GM18858 (cell line): ENCODE measurements at regions not wholly inside any gene's neighbourhood (a gene's known extent, or its start where the extent isn't known, plus 50 kb on each side); places are given as distances from the start of the nearest gene placed in this dataset.
"Not testable (repeated sequence)": the region's sequence is repeated elsewhere in the genome, so short reads cannot be mapped to it uniquely, and the experiment has no call there.

Experiments used
- ATAC-seq: cut with Tn5 transposase; IDR thresholded peaks from one replicate; pipeline ENCODE4 v1.9.1; 2021; ENCODE audit not compliant: unreplicated experiment

DNA sequence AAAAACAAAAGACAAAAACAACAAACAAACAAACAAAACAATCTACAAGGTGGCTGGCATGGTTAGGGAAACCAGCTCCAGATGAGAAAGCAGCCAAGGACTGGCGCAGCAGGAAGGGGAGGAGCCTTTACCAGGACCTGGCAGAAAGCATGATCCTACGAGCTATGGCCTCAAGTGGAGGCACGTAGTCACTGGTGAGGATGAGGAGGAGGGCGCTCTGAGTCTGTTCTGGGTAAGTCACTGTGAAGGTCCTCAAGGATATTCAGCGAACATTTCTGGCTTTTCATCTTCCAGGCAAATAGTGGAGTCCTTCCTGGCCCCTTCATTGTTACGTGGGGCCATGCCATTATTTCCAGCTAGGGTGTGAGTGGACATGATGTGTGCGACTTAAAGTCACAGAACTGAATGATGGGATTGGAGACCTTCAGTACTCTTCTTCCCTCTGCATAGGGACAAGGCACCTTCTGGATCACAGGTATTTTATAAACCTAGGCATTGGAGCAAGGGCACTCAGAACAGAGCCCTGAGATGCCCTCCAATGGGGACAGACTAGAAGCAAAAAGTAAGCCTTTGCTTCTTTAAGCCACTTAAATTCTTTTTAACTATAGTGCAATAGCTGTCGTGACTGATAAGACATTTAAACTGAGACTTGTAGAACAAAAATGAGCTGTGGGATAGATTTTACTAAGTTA lies 771.3 kb downstream of the RAB28 start:
- ATAC-seq = no peak

DNA sequence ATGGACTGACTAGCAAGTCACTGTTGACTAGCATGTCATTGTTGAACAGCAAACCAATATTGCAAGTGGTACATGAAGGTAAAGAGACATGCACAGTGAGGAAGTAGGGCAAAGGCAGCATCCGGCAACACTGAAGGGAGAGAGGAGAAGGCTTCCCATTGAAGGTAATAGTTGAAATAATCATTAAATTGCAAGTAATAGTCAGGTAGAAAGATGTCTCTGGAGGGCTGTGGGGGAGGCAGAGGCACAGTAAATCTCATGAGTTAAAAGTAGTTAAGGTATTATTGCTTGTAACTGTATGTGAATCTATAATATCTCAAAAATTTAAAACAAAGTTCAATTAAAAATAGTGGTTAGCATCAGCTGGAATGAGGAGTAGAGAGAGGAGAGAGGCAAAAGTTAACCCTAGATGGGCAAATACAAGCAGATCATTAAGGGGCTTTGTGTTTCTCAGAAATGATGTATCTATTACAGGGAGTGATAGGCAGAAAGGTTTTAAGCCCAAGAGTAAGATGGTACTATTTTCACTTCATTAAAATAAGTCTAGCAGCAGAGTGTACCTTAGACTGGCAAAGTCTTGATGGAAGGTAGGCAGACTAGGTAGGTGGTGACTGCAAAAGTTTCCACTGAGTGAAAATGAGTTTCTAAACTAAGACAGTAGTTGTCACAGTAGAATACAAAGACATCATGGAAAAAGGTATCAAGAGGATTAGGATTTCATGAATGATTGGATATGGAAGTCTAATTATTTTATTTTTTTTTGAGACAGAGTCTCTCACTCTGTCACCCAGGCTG lies 776.6 kb downstream of the RAB28 start:
- ATAC-seq = no peak

DNA sequence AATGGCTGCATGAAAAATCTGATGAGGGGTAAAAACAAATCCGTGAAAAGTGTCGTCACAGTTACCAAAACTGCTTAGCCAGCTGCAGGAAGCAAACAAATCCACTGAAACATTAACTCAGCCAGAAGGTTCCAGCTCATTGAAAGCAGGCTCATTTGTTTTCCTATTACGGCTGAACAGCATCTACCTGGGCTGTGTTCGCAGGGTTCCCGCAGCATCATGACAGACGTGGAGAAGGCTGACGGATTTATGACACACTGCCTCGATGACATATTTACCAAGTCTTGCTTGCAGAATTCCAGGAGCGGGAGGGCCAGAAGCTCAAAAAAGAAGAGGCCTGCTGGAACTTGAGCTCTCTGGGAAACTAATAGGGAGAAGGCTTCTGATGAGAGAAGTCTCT lies 781.1 kb downstream of the RAB28 start:
- no peak for ATAC-seq

DNA sequence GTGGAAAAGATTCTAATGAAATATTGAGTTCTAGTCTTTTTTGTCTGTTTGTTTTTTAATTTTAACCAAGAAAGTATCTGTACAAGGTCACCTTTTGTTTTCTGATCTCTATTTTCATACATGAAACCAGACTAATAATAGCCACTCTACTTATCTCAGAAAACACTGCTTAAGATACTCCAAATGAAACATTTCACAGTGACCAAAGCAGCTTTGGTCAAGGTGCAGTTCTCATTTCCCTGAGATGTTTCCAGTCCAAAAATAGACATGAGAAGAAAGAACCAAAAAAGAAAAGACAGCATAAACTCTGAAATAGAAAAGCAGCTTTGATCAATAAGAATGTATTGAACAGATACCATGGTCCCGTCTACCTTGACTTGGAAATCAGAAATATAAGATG lies 782.8 kb downstream of the RAB28 start:
- peak; percentile 68 for ATAC-seq

DNA sequence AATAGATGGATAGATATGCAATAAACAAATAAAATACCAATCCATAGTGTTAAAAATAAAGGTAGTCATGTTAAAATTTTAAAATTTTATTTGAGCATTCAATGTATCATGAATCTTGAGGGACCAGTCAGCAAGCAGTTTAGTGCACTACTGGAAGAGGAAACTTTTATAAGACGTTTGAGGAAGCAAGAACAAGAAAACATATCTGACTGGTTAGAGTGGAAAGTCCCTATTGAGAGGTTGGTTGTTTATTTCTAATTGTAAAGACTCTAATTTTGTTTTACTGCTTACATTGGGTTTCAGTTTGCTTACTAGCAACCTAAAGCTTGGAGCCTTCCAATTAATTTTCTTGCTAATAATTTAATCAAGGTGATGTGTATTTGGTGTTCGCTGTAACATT lies 786.2 kb downstream of the RAB28 start:
- ATAC-seq = peak; percentile 48

DNA sequence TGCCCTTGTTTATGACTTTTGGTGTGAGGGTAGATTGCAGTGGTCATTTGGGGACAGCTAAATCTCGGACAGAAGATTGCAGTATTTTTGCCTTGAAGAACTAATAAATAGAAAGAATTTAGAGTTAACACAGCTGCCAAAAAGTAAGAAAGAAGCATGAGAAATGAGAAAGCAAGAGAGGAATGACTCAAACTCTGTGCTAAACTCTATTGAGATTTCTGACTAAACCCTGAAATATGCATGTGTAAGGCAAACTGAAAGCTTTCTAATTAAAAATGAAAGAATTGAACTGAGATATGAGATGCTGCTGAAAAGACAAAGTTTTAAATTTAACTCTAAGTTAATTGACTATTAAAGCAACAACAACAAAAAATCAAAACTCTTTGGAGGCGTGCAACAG lies 791.3 kb downstream of the RAB28 start:
- ATAC-seq = no peak

DNA sequence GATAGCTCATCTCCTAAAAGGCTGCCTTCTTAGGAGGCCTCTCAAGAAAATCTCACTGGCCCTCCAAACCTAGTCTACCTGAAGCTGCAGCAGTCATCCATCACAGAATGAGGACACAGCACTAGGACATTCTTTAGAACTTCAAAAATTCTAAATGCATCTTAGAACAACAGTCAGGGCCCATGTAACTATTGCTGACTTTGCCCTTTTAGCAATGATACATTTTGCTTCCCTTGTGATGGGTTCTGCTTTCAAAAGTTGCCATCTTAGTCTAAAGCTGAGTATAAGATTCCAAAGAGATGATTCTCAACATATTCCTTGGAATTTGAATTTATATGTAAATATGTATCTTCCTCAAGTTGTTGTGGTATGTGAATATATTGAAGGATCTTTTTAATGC lies 793.0 kb downstream of the RAB28 start:
- no peak for ATAC-seq

DNA sequence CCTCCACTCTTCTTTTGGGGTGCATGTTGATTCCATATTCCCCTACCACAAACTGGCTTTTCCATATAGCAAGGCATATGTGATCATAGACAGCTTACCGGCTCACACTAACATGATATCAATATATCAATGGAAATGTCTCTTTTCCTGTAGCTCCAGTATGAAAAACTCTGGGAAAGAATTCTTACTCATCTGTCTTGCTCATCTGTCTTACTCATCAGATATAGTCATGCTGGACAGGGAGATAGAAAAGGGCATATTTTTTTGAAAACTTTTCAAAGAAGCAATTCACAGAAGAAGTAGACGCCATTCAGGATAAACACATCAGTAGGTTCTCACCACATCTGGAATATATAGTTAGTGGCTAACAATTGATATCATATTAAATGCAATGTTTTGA lies 794.7 kb downstream of the RAB28 start:
- no peak for ATAC-seq

DNA sequence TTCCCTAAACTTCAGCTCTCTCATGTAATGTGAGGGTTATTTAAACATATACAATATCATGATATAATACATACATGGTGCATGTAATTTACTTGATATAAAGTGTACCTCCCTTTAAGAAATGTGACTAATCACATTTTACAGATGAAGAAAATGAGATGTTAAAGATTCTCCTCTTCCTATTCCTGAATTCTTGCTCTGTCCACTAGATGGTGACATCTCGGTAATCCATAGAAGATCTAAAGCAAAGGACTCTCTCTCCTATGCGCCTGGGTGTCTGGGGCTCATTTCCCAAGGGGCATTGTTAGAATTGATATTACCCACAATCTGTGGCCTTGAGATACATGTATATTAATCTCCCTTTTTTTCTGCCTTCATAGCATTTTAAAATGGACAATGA lies 804.9 kb downstream of the RAB28 start:
- no peak for ATAC-seq

DNA sequence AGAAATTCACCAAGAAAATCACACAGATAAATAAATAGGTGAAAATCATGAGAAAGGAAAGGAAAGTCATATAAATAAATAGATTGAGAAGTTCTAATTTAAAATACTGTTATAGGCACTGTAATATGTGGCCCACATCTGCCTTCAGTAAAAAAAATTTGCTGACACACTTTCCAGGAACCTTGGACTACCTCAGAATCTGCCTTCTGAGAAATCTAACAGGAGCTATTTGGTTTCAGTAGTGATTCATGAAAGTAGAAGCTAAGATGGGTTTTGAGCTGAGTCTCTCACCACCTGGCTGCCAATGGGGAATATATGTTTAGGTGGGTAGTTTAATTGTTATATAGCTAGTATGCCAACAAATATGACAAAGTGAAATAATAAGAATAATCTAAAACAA lies 810.0 kb downstream of the RAB28 start:
- ATAC-seq = no peak

DNA sequence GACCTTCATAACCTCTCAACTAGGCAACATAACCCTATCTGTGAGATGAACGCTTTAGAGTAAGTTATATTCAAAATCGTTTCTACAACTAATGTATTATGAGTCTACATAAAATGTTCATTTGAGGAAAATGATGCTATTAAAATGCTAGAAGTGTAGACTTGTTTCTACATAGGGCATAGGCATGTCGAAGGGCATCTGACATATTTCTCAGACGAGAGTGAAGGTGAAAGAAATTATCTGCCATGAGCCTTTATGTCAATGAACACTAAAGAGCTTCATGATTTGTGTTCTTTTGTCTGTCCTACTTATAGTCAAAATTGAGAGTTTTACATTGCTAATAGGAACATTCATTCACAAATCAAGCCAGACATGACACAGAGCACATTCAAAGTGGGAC lies 811.8 kb downstream of the RAB28 start:
- no peak for ATAC-seq

DNA sequence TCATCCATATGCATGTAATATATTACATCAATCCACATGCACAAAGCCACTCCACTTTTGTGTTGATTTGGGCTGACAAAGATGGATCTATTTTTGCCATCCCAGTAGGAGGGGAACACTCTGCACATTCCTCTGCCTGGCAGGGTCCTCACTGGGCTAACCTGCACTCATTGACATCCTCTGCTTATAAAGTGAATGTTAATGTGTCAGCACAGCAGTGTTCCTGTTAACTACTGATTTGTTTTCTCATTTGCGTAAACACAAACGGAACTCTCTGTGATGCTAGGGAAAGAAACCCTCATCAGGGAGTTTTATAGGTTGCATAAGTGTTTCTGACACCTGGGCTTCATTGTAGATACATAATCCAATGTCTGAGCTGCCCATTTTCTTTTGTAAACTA lies 826.0 kb downstream of the RAB28 start:
- ATAC-seq = no peak

DNA sequence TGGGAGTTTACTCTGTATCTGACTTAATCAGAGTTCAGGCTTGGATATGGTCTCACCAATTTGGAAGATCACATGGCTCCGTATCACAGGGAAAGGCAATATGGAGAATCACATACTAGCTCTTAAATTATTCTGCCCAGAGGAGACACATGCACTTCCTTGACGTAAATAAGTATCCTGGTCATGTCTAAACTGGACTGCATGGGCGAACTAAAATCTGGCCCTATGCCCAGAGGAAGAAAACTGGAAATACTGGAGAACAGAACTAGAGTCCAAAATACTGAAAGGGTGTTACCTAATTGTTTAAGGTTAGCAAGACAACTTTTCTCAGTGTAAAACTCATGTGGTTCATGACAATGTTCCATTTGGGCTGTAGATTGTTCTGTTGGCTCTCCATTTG lies 832.3 kb downstream of the RAB28 start:
- ATAC-seq = no peak

DNA sequence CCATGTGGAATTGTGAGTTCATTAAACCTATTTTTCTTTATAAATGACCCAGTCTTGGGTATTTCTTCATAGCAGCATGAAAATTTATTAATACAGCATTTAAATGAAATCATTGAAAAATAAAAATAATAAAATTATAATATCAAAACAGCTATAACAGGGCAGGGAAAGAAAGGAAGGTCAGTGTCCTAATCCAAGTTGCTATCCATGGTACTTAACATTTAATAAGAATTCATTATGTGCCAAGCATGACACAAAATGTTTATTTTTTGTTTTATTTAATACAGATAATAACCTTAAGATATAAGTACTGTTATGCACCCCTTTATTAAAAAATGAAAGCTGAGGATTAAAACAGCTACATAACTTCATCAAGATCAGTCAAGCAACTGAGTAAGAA lies 838.4 kb downstream of the RAB28 start:
- no peak for ATAC-seq

DNA sequence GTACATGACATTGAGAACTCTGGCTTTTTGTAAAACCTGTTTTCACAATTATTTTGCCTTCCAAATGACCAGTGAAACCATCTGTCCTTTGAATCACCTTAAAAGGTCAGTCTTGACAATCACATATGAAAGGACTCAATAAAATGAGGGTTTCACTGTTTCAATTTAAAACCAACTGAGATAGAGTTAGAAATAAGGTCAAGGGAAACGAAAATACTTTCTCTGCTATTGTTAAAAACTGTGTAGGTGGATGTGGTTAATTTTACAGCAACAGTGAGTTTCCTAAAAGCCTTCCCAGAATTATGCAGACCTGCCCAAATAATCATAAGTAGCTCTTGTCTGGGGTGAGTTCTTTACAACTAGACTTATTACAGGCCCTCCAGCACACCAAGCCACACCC lies 839.9 kb downstream of the RAB28 start:
- no peak for ATAC-seq

DNA sequence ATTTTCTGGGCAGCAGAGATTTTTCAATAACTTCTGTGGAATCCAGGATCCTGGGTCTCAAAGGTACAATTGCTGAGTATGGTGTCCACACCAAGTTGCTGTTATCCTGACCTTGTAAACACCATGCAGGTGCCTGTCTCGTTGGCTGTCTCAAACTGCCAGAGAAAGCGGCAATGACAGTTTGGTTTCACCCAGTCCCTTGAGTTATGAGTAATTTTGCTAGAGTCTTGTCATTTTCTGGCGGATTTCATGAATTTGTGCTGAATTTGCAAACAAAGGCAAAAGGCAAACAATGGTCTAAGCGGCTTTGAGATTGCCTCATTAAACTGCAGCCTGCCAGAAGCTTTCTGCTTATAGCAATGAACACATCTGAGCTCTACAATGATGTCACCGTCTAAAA lies 847.9 kb downstream of the RAB28 start:
- no peak for ATAC-seq

DNA sequence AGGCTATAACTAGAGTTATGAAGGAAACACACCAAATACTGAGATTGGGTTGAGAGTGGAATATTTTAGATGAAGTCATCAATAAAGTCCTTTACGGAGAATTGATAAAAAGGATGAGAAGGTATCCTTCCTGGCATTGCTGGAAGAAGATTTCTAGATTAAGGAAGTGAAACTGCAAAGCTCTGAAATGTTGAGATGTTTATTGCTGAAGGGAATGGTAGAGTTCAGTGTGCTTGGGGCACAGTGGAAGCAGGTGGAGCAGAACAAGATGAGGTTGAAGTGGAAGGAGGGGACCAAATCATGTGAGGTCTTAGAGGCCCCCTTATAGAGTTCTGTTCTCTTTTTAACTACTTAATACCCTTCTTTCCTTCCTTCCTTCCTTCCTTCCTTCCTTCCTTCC lies 848.5 kb downstream of the RAB28 start:
- no peak for ATAC-seq

DNA sequence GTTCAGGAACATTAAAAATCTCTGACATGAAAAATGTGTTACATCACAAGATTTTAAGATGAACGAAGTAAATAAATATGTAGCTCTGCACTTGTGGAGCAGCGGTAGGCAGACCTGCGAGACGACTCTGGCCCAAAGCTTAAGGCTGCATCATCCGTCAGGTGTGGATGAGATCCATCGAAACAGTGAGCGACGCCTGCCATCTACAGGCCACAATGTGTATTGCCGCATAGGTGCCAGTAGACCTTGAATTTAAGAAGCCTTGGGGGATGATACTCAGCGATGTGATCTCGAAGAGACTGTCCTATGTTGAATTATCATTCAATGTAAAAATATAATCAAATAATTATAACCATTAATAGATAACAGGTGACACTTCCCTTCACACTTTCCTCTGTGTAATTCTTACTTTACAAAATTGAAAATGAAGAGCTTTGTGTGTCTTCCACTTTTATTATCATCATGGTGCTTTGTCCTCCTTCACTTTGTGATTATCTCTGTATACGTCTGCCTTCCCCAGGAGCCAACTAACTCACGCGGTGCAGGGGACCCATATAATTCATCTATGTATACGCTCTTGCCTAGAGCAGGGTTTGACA lies 851.0 kb downstream of the RAB28 start:
- peak; percentile 97 for ATAC-seq

DNA sequence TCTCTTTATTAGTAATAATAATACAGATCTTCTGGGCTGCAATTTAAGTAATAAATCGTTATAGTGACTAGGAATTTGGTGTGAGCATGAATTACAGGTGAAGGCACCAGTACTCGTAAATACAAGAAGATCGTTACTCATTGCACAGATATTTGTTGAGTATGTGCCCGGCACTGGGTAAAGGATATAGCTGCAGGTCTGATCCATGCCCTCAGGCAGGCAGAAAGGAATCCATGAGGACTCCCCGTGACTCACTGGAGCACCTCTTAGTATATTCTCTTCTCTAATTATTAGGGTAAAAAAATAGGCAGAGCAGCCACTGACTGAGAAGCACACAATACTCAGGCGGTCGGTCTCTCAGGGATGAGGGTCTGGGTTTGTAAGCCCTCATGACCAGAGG lies 868.3 kb downstream of the RAB28 start:
- ATAC-seq = no peak

DNA sequence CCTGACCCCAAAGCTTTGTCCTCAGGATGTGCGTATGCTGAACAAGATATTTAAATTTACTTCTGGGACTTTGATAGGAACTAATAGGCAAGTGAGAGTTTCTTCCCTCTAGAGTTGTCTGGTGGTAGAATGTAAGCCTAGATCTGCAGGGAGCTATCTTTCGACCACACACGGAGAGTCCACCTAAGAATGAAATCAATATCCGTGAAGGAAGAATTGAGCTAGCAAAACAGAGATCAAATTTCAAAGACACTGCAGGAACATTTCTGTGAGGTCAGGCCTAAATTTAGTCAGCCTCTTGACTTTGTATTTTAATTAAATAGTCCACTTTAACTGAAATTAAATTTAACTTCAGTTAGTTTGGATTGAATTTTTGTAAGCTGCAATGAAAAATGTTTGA lies 871.3 kb downstream of the RAB28 start:
- no peak for ATAC-seq

DNA sequence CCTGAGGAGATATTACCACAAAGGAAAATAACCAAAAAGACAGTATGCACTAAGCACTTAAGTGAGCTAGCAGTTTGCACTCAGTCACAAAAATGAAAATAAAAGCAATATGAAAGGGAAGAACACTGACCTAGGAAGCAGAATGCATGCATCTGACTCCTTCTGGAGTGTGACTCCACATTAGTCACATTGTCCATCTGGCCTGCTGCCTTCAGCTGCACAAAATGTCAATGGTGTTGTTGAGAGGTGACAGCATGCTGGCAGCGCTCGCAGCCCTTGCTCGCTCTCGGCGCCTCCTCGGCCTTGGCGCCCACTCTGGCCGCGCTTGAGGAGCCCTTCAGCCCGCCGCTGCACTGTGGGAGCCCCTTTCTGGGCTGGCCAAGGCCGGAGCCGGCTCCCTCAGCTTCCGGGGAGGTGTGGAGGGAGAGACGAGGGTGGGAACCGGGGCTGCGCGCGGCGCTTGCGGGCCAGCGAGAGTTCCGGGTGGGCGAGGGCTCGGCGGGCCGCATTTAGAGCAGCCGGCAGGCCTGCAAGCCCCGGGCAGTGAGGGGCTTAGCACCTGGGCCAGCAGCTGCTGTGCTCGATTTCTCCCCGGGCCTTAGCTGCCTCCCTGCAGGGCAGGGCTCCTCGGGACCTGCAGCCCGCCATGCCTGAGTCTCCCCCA lies 874.8 kb downstream of the RAB28 start:
- ATAC-seq = not testable (repeated sequence)

DNA sequence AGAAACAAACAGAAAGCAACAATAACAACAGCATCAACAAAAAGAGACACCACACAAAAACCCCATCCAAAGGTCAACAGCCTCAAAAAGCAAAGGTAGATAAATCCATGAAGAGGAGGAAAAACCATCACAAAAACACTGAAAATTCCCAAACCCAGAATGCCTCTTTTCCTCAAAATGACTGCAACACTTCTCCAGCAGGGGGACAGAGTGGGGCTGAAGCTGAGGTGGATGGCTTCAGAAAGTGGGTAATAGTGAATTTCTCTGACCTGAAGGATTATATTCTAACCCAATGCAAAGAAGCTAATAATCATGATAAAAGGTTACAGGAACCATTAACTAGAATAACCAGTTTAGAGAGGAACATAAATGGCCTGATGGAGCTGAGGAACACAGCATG lies 888.2 kb downstream of the RAB28 start:
- no peak for ATAC-seq
